GM21390 (cell line): ENCODE measurements at regions not wholly inside any gene's neighbourhood (a gene's known extent, or its start where the extent isn't known, plus 50 kb on each side); places are given as distances from the start of the nearest gene placed in this dataset.
"Not testable (repeated sequence)": the region's sequence is repeated elsewhere in the genome, so short reads cannot be mapped to it uniquely, and the experiment has no call there.

Experiments used
- ATAC-seq: cut with Tn5 transposase; IDR thresholded peaks from one replicate; pipeline ENCODE4 v1.9.1; 2021; ENCODE audit not compliant: unreplicated experiment

GRCh38 chr4:171538601-171539100 lies 274.6 kb upstream of the GALNTL6 start:
- no peak for ATAC-seq

- ATAC-seq, result no peak
Observed at GRCh38 chr4:171534391-171534790, 278.8 kb upstream of the GALNTL6 start.

GRCh38 chr4:171532968-171533367 lies 280.2 kb upstream of the GALNTL6 start:
- ATAC-seq, result no peak

- ATAC-seq, result no peak
Observed at GRCh38 chr4:171524903-171525302, 288.3 kb upstream of the GALNTL6 start.

GRCh38 chr4:171521726-171522125 lies 291.5 kb upstream of the GALNTL6 start:
- no peak for ATAC-seq

GRCh38 chr4:171519457-171519856 lies 293.7 kb upstream of the GALNTL6 start:
- ATAC-seq, result no peak

GRCh38 chr4:171517883-171518282 lies 295.3 kb upstream of the GALNTL6 start:
- no peak for ATAC-seq

- ATAC-seq, result no peak
Observed at GRCh38 chr4:171516694-171517093, 296.5 kb upstream of the GALNTL6 start.

GRCh38 chr4:171484681-171485080 lies 328.5 kb upstream of the GALNTL6 start:
- ATAC-seq, result no peak

GRCh38 chr4:171478181-171478580 lies 335.0 kb upstream of the GALNTL6 start:
- ATAC-seq, result no peak

GRCh38 chr4:171475111-171475510 lies 338.1 kb upstream of the GALNTL6 start:
- ATAC-seq, result not testable (repeated sequence)

GRCh38 chr4:171473155-171473554 lies 340.0 kb upstream of the GALNTL6 start:
- no peak for ATAC-seq

- ATAC-seq, result no peak
Observed at GRCh38 chr4:171472230-171472629, 341.0 kb upstream of the GALNTL6 start.

GRCh38 chr4:171464499-171464898 lies 348.7 kb upstream of the GALNTL6 start:
- no peak for ATAC-seq

- no peak for ATAC-seq
Observed at GRCh38 chr4:171461191-171461590, 352.0 kb upstream of the GALNTL6 start.

GRCh38 chr4:171448919-171449481 lies 364.2 kb upstream of the GALNTL6 start:
- ATAC-seq, result no peak

- ATAC-seq, result no peak
Observed at GRCh38 chr4:171448358-171448757, 364.8 kb upstream of the GALNTL6 start.

GRCh38 chr4:171441300-171441941 lies 371.8 kb upstream of the GALNTL6 start:
- no peak for ATAC-seq

GRCh38 chr4:171433674-171434073 lies 379.5 kb upstream of the GALNTL6 start:
- ATAC-seq, result no peak

- ATAC-seq, result no peak
Observed at GRCh38 chr4:171432536-171432935, 380.7 kb upstream of the GALNTL6 start.

GRCh38 chr4:171430495-171430894 lies 382.7 kb upstream of the GALNTL6 start:
- ATAC-seq, result no peak

GRCh38 chr4:171397175-171397574 lies 416.0 kb upstream of the GALNTL6 start:
- no peak for ATAC-seq

- no peak for ATAC-seq
Observed at GRCh38 chr4:171390626-171391025, 422.6 kb upstream of the GALNTL6 start.
